GM06990 (cell line): ENCODE measurements at regions not wholly inside any gene's neighbourhood (a gene's known extent, or its start where the extent isn't known, plus 50 kb on each side); places are given as distances from the start of the nearest gene placed in this dataset.

Experiments
- DNase-seq: peaks from one replicate; pipeline ENCODE4 v3.0.0-alpha.2; 2011; ENCODE audit not compliant: insufficient read length; ENCODE audit errors: extremely low read depth
- H3K27me3 ChIP-seq: replicated peaks from 2 replicates; pipeline ENCODE4 v1.6.0; 2011; ENCODE audit warnings: low read length; ENCODE audit not compliant: control insufficient read depth, insufficient read depth
- H3K36me3 ChIP-seq: 2 replicates; pipeline ENCODE4 v1.5.1; 2011; ENCODE audit warnings: low read length; ENCODE audit not compliant: control insufficient read depth, insufficient read depth
- H3K4me3 ChIP-seq: replicated peaks from 2 replicates; pipeline ENCODE4 v1.5.1; 2011; ENCODE audit warnings: low read depth, mild to moderate bottlenecking, control low read depth, low read length
- TF ChIP-seq, protein P1 (sequence below): IDR thresholded peaks from 2 replicates; pipeline ENCODE4 v1.5.1; 2011; ENCODE audit warnings: low read length, control low read depth, mild to moderate bottlenecking, inconsistent platforms; ENCODE audit not compliant: insufficient read depth, poor library complexity, severe bottlenecking

GRCh38 chr3:5448816-5449215, 261.3 kb downstream of the EDEM1 start:
- DNase-seq: no peak
- TF ChIP-seq, protein P1, sequence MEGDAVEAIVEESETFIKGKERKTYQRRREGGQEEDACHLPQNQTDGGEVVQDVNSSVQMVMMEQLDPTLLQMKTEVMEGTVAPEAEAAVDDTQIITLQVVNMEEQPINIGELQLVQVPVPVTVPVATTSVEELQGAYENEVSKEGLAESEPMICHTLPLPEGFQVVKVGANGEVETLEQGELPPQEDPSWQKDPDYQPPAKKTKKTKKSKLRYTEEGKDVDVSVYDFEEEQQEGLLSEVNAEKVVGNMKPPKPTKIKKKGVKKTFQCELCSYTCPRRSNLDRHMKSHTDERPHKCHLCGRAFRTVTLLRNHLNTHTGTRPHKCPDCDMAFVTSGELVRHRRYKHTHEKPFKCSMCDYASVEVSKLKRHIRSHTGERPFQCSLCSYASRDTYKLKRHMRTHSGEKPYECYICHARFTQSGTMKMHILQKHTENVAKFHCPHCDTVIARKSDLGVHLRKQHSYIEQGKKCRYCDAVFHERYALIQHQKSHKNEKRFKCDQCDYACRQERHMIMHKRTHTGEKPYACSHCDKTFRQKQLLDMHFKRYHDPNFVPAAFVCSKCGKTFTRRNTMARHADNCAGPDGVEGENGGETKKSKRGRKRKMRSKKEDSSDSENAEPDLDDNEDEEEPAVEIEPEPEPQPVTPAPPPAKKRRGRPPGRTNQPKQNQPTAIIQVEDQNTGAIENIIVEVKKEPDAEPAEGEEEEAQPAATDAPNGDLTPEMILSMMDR: no peak
- Histone ChIP-seq H3K36me3 (no peaks in the 10 kb centered on the region), H3K4me3 (no peak overlapping the region), H3K27me3 (no peaks in the 10 kb centered on the region)

GRCh38 chr3:5456199-5456598, 268.7 kb downstream of the EDEM1 start:
- TF ChIP-seq, protein P1: no peak
- no peaks in the 10 kb centered on the region for H3K36me3 ChIP-seq
- no peaks in the 10 kb centered on the region for H3K27me3 ChIP-seq
- no peak overlapping the region for H3K4me3 ChIP-seq
- DNase-seq: no peak

DNA sequence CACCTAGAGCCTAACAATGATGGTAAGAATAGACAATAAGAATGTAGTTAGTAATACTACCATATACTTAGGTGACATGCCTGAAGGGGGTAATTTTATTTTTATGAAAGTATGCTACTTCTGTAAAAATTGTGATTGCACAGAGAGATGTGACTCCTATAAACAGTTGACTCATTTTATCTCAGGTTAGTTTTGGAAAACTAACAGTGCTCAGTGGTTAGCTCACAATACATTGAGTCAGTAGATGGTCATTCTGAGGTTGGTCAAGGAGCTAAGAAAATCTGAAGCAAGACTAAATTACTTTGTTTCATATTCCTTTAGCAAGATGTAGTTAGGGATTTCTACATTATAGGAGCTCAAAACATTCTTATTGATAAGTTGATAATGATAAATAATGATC, 271.0 kb downstream of the EDEM1 start:
- Histone ChIP-seq H3K27me3 (no peaks in the 10 kb centered on the region), H3K36me3 (no peaks in the 10 kb centered on the region), H3K4me3 (no peak overlapping the region)
- no peak for DNase-seq
- TF ChIP-seq, protein P1: no peak

GRCh38 chr3:5462086-5462485, 274.6 kb downstream of the EDEM1 start:
- no peak for DNase-seq
- TF ChIP-seq, protein P1: no peak
- no peaks in the 10 kb centered on the region for H3K27me3 ChIP-seq

DNA sequence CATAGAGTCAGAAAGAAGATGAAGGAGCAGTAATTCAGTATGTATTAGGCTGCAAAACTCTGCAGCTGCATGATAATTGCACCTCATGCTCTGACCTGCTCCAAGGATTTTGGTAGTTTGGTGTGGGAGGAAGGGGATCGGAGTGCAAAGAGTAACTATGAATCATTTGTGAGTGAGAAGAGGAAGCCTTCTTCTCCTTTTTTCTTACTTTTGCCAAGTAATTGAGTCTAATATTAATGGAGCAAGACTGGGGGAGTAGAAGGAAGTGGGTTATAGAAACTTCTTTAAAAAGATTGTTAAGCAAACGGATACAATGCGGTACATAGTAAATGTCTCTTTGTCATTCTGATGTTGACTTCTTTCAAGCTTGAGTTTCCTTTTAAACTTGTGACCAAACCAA, 276.5 kb downstream of the EDEM1 start:
- TF ChIP-seq, protein P1: no peak

More at GRCh38 chr3:5462086-5462485, 274.6 kb downstream of the EDEM1 start:
- no peak overlapping the region for H3K4me3 ChIP-seq
- no peaks in the 10 kb centered on the region for H3K36me3 ChIP-seq

DNA sequence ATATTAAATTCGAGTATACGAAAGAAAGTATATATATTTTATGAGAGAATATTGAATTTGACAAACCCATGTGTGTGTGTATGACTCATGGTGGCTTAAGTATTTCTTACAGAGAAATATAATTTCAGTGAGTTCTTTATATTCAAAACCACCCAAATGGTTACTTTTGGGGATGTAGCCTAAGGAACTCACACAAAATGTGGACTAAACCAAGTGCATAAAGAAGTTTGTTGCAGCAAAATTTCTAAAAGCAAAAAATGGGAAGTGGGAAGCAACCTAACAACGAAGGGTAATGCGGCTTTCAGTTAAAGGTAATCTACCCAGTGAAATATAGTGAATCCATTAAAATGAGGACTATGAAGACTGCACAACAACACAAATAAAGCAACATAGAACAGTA, 277.1 kb downstream of the EDEM1 start:
- H3K27me3 ChIP-seq: no peaks in the 10 kb centered on the region
- no peaks in the 10 kb centered on the region for H3K36me3 ChIP-seq
- DNase-seq: no peak
- TF ChIP-seq, protein P1: no peak
- H3K4me3 ChIP-seq: no peak overlapping the region

More for the DNA sequence above, 276.5 kb downstream of the EDEM1 start:
- Histone ChIP-seq H3K4me3 (no peak overlapping the region), H3K36me3 (no peaks in the 10 kb centered on the region), H3K27me3 (no peaks in the 10 kb centered on the region)
- no peak for DNase-seq
